Breast epithelium (tissue), 4 donors: ENCODE measurements at regions not wholly inside any gene's neighbourhood (a gene's known extent, or its start where the extent isn't known, plus 50 kb on each side); places are given as distances from the start of the nearest gene placed in this dataset.

ENCODE experiments used
- DNase-seq, 2 donors: peaks; one replicate each; pipeline ENCODE4 v3.0.0-alpha.2; 2019; ENCODE audit warnings: low spot score in 2 of 2
- H3K27ac ChIP-seq, 2 donors: fragments of 200-600 bp; sonication (generic) in 1 of 2; one replicate each; pipeline ENCODE4 v1.5.1; 2016 to 2019; ENCODE audit warnings: mild to moderate bottlenecking in 1 of 2
- H3K27me3 ChIP-seq, 2 donors: fragments of 200-600 bp; sonication (generic) in 1 of 2; one replicate each; pipeline versions ENCODE4 v1.5.1 to v1.6.0; 2017 to 2019; ENCODE audit warnings: control low read depth in 1 of 2, mild to moderate bottlenecking in 1 of 2
- H3K36me3 ChIP-seq: fragments of 200-600 bp; one replicate; pipeline ENCODE4 v1.5.1; 2019
- H3K4me1 ChIP-seq, 2 donors: fragments of 200-600 bp; sonication (generic); one replicate each; pipeline ENCODE4 v1.5.1; 2016 to 2019; ENCODE audit warnings: control low read depth in 1 of 2
- H3K4me3 ChIP-seq, 3 donors: fragments of 200-600 bp; sonication (generic); 1 replicate in 2 of 3; 2 replicates in 1 of 3; pipeline ENCODE4 v1.5.1; 2016 to 2019; ENCODE audit warnings: mild to moderate bottlenecking in 3 of 3, moderate library complexity in 2 of 3
- H3K9me3 ChIP-seq, 2 donors: fragments of 200-600 bp; sonication (generic) in 1 of 2; one replicate each; pipeline ENCODE4 v1.5.1; 2016 to 2019; ENCODE audit warnings: control low read depth in 1 of 2
- CTCF ChIP-seq, 3 donors: fragments of 450-650 bp; IDR thresholded peaks; one replicate each; pipeline ENCODE4 v1.5.1; 2016 to 2017; ENCODE audit warnings: antibody characterized with exemption in 3 of 3, mild to moderate bottlenecking in 3 of 3, moderate library complexity in 3 of 3
- POLR2A ChIP-seq: fragments of 450-650 bp; IDR thresholded peaks from one replicate; pipeline ENCODE4 v1.6.1; 2016; ENCODE audit warnings: antibody characterized with exemption, mild to moderate bottlenecking, moderate library complexity
- POLR2AphosphoS5 ChIP-seq, 3 donors: sonication (generic); formaldehyde crosslinking; IDR thresholded peaks; one replicate each; pipeline ENCODE4 v1.6.1; 2017; ENCODE audit warnings: antibody characterized with exemption in 3 of 3
- intact Hi-C: fragments of 100-400 bp; cut with DNase I; formaldehyde crosslinking; loops from one replicate; pipeline ENCODE4 v1.15.1; 2023; ENCODE audit warnings: low total_unique reads

- H3K36me3 ChIP-seq, result no peaks in the 10 kb centered on the region
- no peak for DNase-seq
- TF ChIP-seq CTCF (IDR thresholded peaks at IDR 0.05) (no peak), POLR2A (no peak), POLR2AphosphoS5 (IDR thresholded peaks at IDR 0.05) (no peak)
- H3K27ac ChIP-seq, result no peak overlapping the region
- H3K27me3 ChIP-seq, result no peaks in the 10 kb centered on the region
- H3K4me3 ChIP-seq, result no peak overlapping the region
- H3K9me3 ChIP-seq, result no peaks in the 10 kb centered on the region
- H3K4me1 ChIP-seq, result no peaks in the 10 kb centered on the region
- intact Hi-C loops, result no loop called here
Measured at GRCh38 chr3:159441279-159441678, 547.4 kb upstream of the IL12A start.

GRCh38 chr3:159443266-159443665 lies 545.4 kb upstream of the IL12A start:
- TF ChIP-seq CTCF (IDR thresholded peaks at IDR 0.05) (no peak), POLR2AphosphoS5 (IDR thresholded peaks at IDR 0.05) (no peak), POLR2A (no peak)
- intact Hi-C loops, result no loop called here
- DNase-seq, result no peak
- Histone ChIP-seq H3K4me1 (no peaks in the 10 kb centered on the region), H3K36me3 (no peaks in the 10 kb centered on the region), H3K27ac (no peak overlapping the region), H3K9me3 (peaks cover 0 to 6% of the 10 kb centered on the region in 2 donors), H3K27me3 (no peaks in the 10 kb centered on the region), H3K4me3 (no peak overlapping the region)

GRCh38 chr3:159447841-159448240 lies 540.8 kb upstream of the IL12A start:
- TF ChIP-seq CTCF (IDR thresholded peaks at IDR 0.05) (no peak), POLR2A (no peak), POLR2AphosphoS5 (IDR thresholded peaks at IDR 0.05) (no peak)
- H3K4me1 ChIP-seq, result no peaks in the 10 kb centered on the region
- DNase-seq, result no peak

GRCh38 chr3:159448902-159449301 lies 539.7 kb upstream of the IL12A start:
- Histone ChIP-seq H3K4me3 (no peak overlapping the region), H3K27ac (no peak overlapping the region), H3K9me3 (peaks cover 0 to 6% of the 10 kb centered on the region in 2 donors), H3K36me3 (no peaks in the 10 kb centered on the region), H3K4me1 (no peaks in the 10 kb centered on the region), H3K27me3 (no peaks in the 10 kb centered on the region)
- no peak for TF ChIP-seq POLR2AphosphoS5 (IDR thresholded peaks at IDR 0.05)
- no peak for TF ChIP-seq CTCF (IDR thresholded peaks at IDR 0.05)
- TF ChIP-seq POLR2A, result no peak
- intact Hi-C loops, result no loop called here
- DNase-seq, result no peak

More at GRCh38 chr3:159447841-159448240, 540.8 kb upstream of the IL12A start:
- no peak overlapping the region for H3K4me3 ChIP-seq
- H3K9me3 ChIP-seq, result peaks cover 0 to 6% of the 10 kb centered on the region in 2 donors
- no peaks in the 10 kb centered on the region for H3K36me3 ChIP-seq
- H3K27me3 ChIP-seq, result no peaks in the 10 kb centered on the region
- no peak overlapping the region for H3K27ac ChIP-seq
- intact Hi-C loops, result no loop called here

- intact Hi-C loops, result no loop called here
- H3K36me3 ChIP-seq, result no peaks in the 10 kb centered on the region
Measured at GRCh38 chr3:159451067-159451466, 537.6 kb upstream of the IL12A start.

More at GRCh38 chr3:159451067-159451466, 537.6 kb upstream of the IL12A start:
- no peak for DNase-seq
- TF ChIP-seq POLR2AphosphoS5 (IDR thresholded peaks at IDR 0.05) (no peak), POLR2A (no peak), CTCF (IDR thresholded peaks at IDR 0.05) (no peak)
- no peak overlapping the region for H3K4me3 ChIP-seq
- H3K27ac ChIP-seq, result no peak overlapping the region
- no peaks in the 10 kb centered on the region for H3K27me3 ChIP-seq
- peaks cover 0 to 6% of the 10 kb centered on the region in 2 donors for H3K9me3 ChIP-seq
- no peaks in the 10 kb centered on the region for H3K4me1 ChIP-seq
